ENCODE measurements at regions not wholly inside any gene's neighbourhood (a gene's known extent, or its start where the extent isn't known, plus 50 kb on each side); places are given as distances from the start of the nearest gene placed in this dataset.

DNA sequence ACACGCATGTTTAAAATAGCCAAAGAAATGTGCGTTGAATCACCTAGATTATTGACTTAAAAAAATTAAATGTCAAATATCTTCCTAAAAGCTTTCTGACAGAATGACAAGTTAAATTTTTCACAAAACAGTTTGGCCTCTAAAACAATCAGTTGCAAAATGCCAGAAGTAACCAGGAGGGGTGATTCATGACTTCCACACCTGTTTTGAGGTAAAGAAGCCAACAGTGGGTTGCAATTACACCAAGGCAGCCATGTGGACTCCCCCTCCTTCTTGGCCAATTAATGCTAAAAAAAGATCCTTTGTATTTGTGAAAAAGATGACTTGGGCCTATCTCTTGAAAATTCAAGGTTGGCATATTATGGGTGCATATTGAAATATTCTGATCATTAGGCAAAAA lies 424.8 kb downstream of the CBLN4 start:
- H3K4me3 ChIP-seq (ENCODE audit: low read depth, low read length), result no peak overlapping the region
- H3K9me3 ChIP-seq (ENCODE audit: control insufficient read depth, insufficient read depth, low read length), result no peaks in the 10 kb centered on the region
- H3K36me3 ChIP-seq (ENCODE audit: control insufficient read depth, insufficient read depth, low read length), result no peaks in the 10 kb centered on the region
- no CpG with 5 or more reads among the region's 2 CpGs for WGBS (ENCODE audit: insufficient coverage)
- no peak overlapping the region for H3K27ac ChIP-seq (ENCODE audit: low read depth, low read length)
- no peaks in the 10 kb centered on the region for H3K27me3 ChIP-seq (ENCODE audit: control insufficient read depth, insufficient read depth, low read length)
- DNase-seq (ENCODE audit: low read depth in 4 of 6, low spot score in 6 of 6), result no peak
- no peaks in the 10 kb centered on the region for H3K4me1 ChIP-seq (ENCODE audit: control insufficient read depth, insufficient read depth, low read length)

- Histone ChIP-seq H3K9me3 (ENCODE audit: control insufficient read depth, insufficient read depth, low read length) (no peaks in the 10 kb centered on the region), H3K27me3 (ENCODE audit: control insufficient read depth, insufficient read depth, low read length) (no peaks in the 10 kb centered on the region), H3K4me1 (ENCODE audit: control insufficient read depth, insufficient read depth, low read length) (no peaks in the 10 kb centered on the region), H3K4me3 (ENCODE audit: low read depth, low read length) (no peak overlapping the region), H3K36me3 (ENCODE audit: control insufficient read depth, insufficient read depth, low read length) (no peaks in the 10 kb centered on the region), H3K27ac (ENCODE audit: low read depth, low read length) (no peak overlapping the region)
- DNase-seq (ENCODE audit: low read depth in 4 of 6, low spot score in 6 of 6), result no peak
- WGBS (ENCODE audit: insufficient coverage), result no CpG with 5 or more reads among the region's 2 CpGs
These were observed 425.5 kb downstream of the CBLN4 start for GRCh38 chr20:55579802-55580201.

DNA sequence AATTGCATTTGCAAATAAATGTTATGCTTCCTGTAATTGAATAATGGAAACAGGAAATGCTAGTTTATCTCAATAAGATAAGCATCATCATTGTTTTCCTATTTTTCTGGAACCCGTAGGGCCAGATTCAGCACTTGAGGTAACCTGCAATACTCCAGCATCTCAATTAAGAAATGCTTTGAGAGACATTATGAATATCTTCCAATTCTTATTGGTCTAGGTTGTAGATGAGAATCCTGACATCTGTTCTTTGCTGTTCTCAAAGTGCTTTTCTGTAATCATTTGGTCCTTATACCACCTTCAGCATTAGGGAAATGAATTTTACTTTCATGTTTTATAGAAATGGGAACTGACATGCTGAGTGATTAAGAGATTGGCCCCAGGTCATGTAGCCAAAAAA lies 428.3 kb downstream of the CBLN4 start:
- Histone ChIP-seq H3K4me1 (ENCODE audit: control insufficient read depth, insufficient read depth, low read length) (no peaks in the 10 kb centered on the region), H3K27me3 (ENCODE audit: control insufficient read depth, insufficient read depth, low read length) (no peaks in the 10 kb centered on the region), H3K27ac (ENCODE audit: low read depth, low read length) (no peak overlapping the region), H3K36me3 (ENCODE audit: control insufficient read depth, insufficient read depth, low read length) (no peaks in the 10 kb centered on the region), H3K9me3 (ENCODE audit: control insufficient read depth, insufficient read depth, low read length) (no peaks in the 10 kb centered on the region), H3K4me3 (ENCODE audit: low read depth, low read length) (no peak overlapping the region)
- no peak for DNase-seq (ENCODE audit: low read depth in 4 of 6, low spot score in 6 of 6)
- no CpG with 5 or more reads among the region's 1 CpG for WGBS (ENCODE audit: insufficient coverage)

- no peaks in the 10 kb centered on the region for H3K4me1 ChIP-seq (ENCODE audit: control insufficient read depth, insufficient read depth, low read length)
These were observed 436.2 kb downstream of the CBLN4 start for GRCh38 chr20:55569084-55569483.

DNA sequence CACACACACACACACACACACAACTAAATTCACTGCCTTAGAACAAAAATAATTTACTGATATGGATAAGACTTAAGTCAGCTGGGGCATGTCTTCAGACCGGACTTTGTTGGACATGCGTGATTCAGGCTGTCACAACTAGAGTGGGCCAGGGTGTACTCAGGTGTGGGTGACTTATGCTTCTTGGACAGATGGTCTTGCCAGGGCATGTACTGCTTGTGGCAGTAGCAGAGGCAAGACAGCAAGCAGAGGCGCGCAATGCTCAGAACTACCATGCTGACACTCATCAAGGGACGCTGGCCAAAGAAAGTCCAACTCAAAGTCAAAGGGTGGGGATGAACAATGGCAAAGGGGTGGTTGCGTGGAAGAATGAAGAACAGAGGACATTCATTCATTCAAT lies 437.5 kb downstream of the CBLN4 start:
- no peak for DNase-seq (ENCODE audit: low read depth in 4 of 6, low spot score in 6 of 6)
- no peaks in the 10 kb centered on the region for H3K27me3 ChIP-seq (ENCODE audit: control insufficient read depth, insufficient read depth, low read length)
- no peak overlapping the region for H3K27ac ChIP-seq (ENCODE audit: low read depth, low read length)
- H3K9me3 ChIP-seq (ENCODE audit: control insufficient read depth, insufficient read depth, low read length), result peaks cover 2% of the 10 kb centered on the region
- H3K4me1 ChIP-seq (ENCODE audit: control insufficient read depth, insufficient read depth, low read length), result no peaks in the 10 kb centered on the region
- H3K36me3 ChIP-seq (ENCODE audit: control insufficient read depth, insufficient read depth, low read length), result no peaks in the 10 kb centered on the region
- 98% methylated on average over 4 of the region's 6 CpGs for WGBS (ENCODE audit: insufficient coverage)
- no peak overlapping the region for H3K4me3 ChIP-seq (ENCODE audit: low read depth, low read length)

More at GRCh38 chr20:55569084-55569483, 436.2 kb downstream of the CBLN4 start:
- no peaks in the 10 kb centered on the region for H3K9me3 ChIP-seq (ENCODE audit: control insufficient read depth, insufficient read depth, low read length)
- H3K27ac ChIP-seq (ENCODE audit: low read depth, low read length), result no peak overlapping the region
- WGBS (ENCODE audit: insufficient coverage), result no CpG with 5 or more reads among the region's 3 CpGs
- H3K36me3 ChIP-seq (ENCODE audit: control insufficient read depth, insufficient read depth, low read length), result no peaks in the 10 kb centered on the region
- no peak overlapping the region for H3K4me3 ChIP-seq (ENCODE audit: low read depth, low read length)
- DNase-seq (ENCODE audit: low read depth in 4 of 6, low spot score in 6 of 6), result no peak
- H3K27me3 ChIP-seq (ENCODE audit: control insufficient read depth, insufficient read depth, low read length), result no peaks in the 10 kb centered on the region

GRCh38 chr20:55565096-55565773 lies 440.1 kb downstream of the CBLN4 start:
- no peak for DNase-seq (ENCODE audit: low read depth in 4 of 6, low spot score in 6 of 6)
- H3K9me3 ChIP-seq (ENCODE audit: control insufficient read depth, insufficient read depth, low read length), result peaks cover 2% of the 10 kb centered on the region
- H3K4me1 ChIP-seq (ENCODE audit: control insufficient read depth, insufficient read depth, low read length), result no peaks in the 10 kb centered on the region
- no peaks in the 10 kb centered on the region for H3K27me3 ChIP-seq (ENCODE audit: control insufficient read depth, insufficient read depth, low read length)
- no peaks in the 10 kb centered on the region for H3K36me3 ChIP-seq (ENCODE audit: control insufficient read depth, insufficient read depth, low read length)
- no peak overlapping the region for H3K27ac ChIP-seq (ENCODE audit: low read depth, low read length)
- no peak overlapping the region for H3K4me3 ChIP-seq (ENCODE audit: low read depth, low read length)
- 74% methylated on average over 2 of the region's 5 CpGs for WGBS (ENCODE audit: insufficient coverage)

- Histone ChIP-seq H3K4me1 (ENCODE audit: control insufficient read depth, insufficient read depth, low read length) (no peaks in the 10 kb centered on the region), H3K9me3 (ENCODE audit: control insufficient read depth, insufficient read depth, low read length) (peaks cover 2% of the 10 kb centered on the region), H3K4me3 (ENCODE audit: low read depth, low read length) (no peak overlapping the region), H3K36me3 (ENCODE audit: control insufficient read depth, insufficient read depth, low read length) (no peaks in the 10 kb centered on the region), H3K27me3 (ENCODE audit: control insufficient read depth, insufficient read depth, low read length) (no peaks in the 10 kb centered on the region), H3K27ac (ENCODE audit: low read depth, low read length) (no peak overlapping the region)
- no CpG with 5 or more reads among the region's 3 CpGs for WGBS (ENCODE audit: insufficient coverage)
- DNase-seq (ENCODE audit: low read depth in 4 of 6, low spot score in 6 of 6), result no peak
These were observed 444.1 kb downstream of the CBLN4 start for GRCh38 chr20:55561259-55561658.

- WGBS (ENCODE audit: insufficient coverage), result 80% methylated on average over 1 of the region's 2 CpGs
- DNase-seq (ENCODE audit: low read depth in 4 of 6, low spot score in 6 of 6), result no peak
- H3K4me1 ChIP-seq (ENCODE audit: control insufficient read depth, insufficient read depth, low read length), result no peaks in the 10 kb centered on the region
- H3K4me3 ChIP-seq (ENCODE audit: low read depth, low read length), result no peak overlapping the region
- H3K27ac ChIP-seq (ENCODE audit: low read depth, low read length), result no peak overlapping the region
- no peaks in the 10 kb centered on the region for H3K9me3 ChIP-seq (ENCODE audit: control insufficient read depth, insufficient read depth, low read length)
- H3K27me3 ChIP-seq (ENCODE audit: control insufficient read depth, insufficient read depth, low read length), result no peaks in the 10 kb centered on the region
- H3K36me3 ChIP-seq (ENCODE audit: control insufficient read depth, insufficient read depth, low read length), result no peaks in the 10 kb centered on the region
These were observed 448.1 kb downstream of the CBLN4 start for GRCh38 chr20:55557191-55557590.

DNA sequence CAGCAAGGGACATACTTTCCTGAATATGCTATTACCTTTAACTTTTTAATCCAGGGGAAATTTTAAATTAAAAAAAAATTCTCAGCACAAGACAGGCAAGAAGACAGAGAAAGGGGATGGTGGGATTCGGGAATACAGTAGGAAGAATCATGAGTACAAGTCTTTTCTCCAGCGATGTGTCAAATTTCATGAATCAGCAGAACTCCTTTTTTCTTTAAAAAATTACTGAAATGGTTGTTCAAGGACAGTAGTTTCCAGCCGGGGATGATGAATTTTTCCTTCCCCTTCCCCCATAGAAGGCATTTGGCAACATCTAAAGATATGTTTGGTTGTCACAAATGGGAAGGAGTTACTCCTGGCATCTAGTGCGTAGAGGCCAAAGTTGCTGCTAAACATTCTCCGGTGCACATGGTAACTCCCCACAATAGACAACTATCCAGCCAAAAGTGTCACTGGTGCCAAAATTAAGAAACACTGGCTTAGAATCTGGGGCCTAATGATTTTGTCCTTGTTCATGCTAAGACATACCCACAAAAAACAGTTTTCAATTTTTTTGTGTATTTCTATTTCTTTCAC lies 450.2 kb downstream of the CBLN4 start:
- no peaks in the 10 kb centered on the region for H3K4me1 ChIP-seq (ENCODE audit: control insufficient read depth, insufficient read depth, low read length)
- no CpG with 5 or more reads among the region's 5 CpGs for WGBS (ENCODE audit: insufficient coverage)

GRCh38 chr20:55544638-55545037 lies 460.7 kb downstream of the CBLN4 start:
- DNase-seq (ENCODE audit: low read depth in 4 of 6, low spot score in 6 of 6), result no peak
- Histone ChIP-seq H3K27me3 (ENCODE audit: control insufficient read depth, insufficient read depth, low read length) (no peaks in the 10 kb centered on the region), H3K36me3 (ENCODE audit: control insufficient read depth, insufficient read depth, low read length) (no peaks in the 10 kb centered on the region), H3K4me1 (ENCODE audit: control insufficient read depth, insufficient read depth, low read length) (no peaks in the 10 kb centered on the region), H3K9me3 (ENCODE audit: control insufficient read depth, insufficient read depth, low read length) (no peaks in the 10 kb centered on the region), H3K27ac (ENCODE audit: low read depth, low read length) (no peak overlapping the region), H3K4me3 (ENCODE audit: low read depth, low read length) (no peak overlapping the region)
- WGBS (ENCODE audit: insufficient coverage), result 88% methylated on average over 1 of the region's 4 CpGs

More for the DNA sequence above, 450.2 kb downstream of the CBLN4 start:
- Histone ChIP-seq H3K9me3 (ENCODE audit: control insufficient read depth, insufficient read depth, low read length) (no peaks in the 10 kb centered on the region), H3K4me3 (ENCODE audit: low read depth, low read length) (no peak overlapping the region), H3K36me3 (ENCODE audit: control insufficient read depth, insufficient read depth, low read length) (no peaks in the 10 kb centered on the region), H3K27ac (ENCODE audit: low read depth, low read length) (no peak overlapping the region), H3K27me3 (ENCODE audit: control insufficient read depth, insufficient read depth, low read length) (no peaks in the 10 kb centered on the region)
- peak in 1 of 6 donors; percentile 35 for DNase-seq (ENCODE audit: low read depth in 4 of 6, low spot score in 6 of 6)

Data from spinal cord (tissue), 9 donors.